GM19463 (cell line): ENCODE measurements at regions not wholly inside any gene's neighbourhood (a gene's known extent, or its start where the extent isn't known, plus 50 kb on each side); places are given as distances from the start of the nearest gene placed in this dataset.

Source experiments
- ATAC-seq: cut with Tn5 transposase; IDR thresholded peaks from one replicate; pipeline ENCODE4 v1.9.1; 2021; ENCODE audit warnings: mild to moderate bottlenecking, moderate library complexity; ENCODE audit not compliant: unreplicated experiment

- ATAC-seq: no peak
These were observed 286.3 kb upstream of the ROBO2 start for GRCh38 chr3:76753599-76753998.

DNA sequence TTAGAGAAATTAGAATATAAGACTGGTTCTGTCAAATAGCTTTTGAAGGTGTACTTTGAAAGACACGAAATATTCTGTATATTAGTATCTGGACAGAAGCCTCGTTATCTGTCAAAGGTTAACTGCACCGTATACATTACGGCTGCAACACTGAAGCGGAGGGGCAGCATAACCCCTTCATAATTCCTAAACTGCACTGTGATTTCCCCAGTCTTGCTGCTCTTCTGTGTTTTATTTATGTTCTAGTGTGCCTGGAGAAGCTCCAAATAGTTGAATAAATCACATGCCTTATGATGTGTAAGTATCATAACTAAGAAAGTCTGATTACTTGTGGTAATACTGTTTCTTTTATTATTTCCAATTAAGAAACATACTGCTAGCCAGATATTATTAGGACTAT is 285.7 kb upstream of the ROBO2 start:
- no peak for ATAC-seq

DNA sequence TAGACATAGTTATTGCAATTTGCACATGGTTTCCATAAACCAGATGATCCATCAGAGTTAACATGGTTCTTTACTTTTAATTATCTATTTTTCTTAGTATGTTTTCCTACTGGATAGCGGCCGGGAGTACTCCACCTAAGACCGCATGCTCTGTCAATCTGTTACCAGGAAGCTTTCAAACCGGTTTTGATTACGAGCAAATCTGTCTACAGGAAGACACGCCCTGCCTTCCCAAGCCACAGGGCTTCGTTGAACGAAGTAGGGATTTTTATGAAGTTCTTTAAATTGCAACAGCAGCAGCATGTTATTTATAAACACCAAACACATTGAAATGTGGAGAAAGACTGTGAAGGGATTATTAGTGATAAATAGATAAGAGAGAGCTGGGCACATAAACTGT is 283.3 kb upstream of the ROBO2 start:
- ATAC-seq: no peak

- no peak for ATAC-seq
These were observed 279.6 kb upstream of the ROBO2 start for GRCh38 chr3:76760336-76760735.

DNA sequence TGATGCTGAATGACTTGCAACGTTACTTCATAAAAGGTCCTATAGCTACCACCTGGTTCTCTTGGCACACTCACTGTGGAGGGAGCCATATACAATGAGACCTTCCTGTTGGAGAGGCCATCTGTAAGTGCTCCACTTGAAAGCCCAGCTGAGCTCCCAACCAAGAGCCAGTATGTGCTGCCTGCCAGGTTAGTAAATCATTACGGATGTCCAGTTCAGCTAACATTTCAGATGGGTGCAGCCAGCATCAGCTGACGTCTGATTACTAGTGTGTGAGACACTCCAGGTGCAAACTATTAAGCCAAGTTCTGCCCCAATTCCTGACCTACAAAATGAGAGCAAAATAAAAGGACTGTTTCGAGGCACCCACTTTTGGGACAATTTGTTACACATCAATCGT is 274.4 kb upstream of the ROBO2 start:
- ATAC-seq: no peak

DNA sequence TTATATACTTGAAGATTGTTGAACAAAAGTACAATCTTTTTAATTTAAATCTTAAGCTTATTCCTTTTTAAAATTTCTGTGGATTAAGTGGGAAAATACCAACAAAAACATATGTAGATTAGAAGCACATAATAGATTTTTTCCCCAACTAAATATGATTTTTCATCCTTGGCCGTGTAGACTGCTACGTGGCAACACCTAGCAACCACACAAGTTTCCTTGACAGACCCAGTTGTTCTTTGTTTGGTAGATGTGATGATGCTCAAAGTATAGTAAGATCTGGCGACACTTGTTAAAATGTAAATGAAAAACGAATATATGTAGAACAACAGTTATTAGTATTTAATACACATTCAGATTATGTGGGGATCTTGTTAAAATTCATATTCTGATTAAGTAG is 271.0 kb upstream of the ROBO2 start:
- ATAC-seq: no peak

DNA sequence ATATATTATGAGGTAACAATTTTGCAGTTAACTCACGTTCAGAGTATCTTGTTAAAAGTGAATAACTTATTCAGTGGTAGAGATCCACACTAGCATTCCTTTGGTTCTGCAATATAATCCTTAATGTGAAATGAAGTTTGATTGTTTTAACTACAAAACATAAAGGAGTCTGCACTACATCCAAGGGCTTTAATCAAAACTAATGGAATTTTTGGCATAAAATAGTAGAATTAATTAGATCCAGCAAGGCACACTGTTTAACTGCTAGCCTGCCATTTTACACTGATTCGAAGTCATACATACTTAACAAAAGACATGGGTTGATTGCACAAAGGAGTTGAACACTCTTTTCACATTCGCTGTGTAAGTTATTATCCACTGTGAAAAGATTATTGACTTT is 263.0 kb upstream of the ROBO2 start:
- ATAC-seq: no peak

GRCh38 chr3:76788206-76788605 is 251.7 kb upstream of the ROBO2 start:
- no peak for ATAC-seq

- ATAC-seq: no peak
These were observed 250.7 kb upstream of the ROBO2 start for GRCh38 chr3:76789237-76789636.

DNA sequence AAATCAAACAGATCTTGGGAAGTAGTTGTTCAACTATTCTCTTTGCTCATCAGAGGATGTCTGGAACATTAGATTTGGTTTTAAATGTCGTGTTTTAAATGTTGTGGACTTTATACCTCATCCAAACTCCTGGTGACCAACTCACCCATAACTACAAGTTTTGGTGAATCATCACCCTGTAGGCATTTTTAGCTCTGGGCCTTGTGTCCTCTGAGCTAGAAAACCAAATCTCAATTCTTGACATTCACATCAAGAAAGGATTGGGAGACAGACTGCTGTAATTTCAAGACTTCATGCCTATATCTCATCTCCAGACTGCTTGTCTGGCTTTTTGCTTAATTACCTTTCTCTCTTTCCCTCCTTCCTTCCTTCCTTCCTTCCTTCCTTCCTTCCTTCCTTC is 228.5 kb upstream of the ROBO2 start:
- no peak for ATAC-seq

DNA sequence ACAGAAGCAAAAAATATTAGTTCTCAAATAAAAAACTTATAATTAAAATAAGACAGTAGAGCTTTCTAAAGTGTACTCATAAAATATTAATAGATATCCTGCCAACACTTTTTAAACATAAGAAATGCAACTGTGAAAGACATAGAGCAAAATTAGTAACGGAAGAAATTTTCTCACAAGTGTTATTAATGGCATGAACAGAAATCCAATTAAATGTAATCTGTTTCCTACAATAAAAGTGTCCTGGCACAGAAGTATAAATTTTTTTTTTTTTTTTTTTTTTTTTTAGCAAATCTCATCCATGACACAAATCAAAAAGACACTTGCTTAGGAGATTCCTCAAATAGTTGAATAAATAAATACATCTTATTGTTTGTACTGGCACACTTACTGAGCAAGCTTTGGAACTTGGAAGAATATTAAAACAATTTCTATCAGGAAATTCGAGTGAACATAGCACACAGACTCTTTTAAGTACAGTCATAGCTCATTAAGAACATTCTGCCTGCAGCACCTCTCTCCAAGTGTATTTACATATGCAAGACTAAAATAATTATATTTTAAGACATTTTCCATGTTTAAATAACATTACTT is 227.2 kb upstream of the ROBO2 start:
- ATAC-seq: no peak

GRCh38 chr3:76815561-76815960 is 224.3 kb upstream of the ROBO2 start:
- no peak for ATAC-seq

DNA sequence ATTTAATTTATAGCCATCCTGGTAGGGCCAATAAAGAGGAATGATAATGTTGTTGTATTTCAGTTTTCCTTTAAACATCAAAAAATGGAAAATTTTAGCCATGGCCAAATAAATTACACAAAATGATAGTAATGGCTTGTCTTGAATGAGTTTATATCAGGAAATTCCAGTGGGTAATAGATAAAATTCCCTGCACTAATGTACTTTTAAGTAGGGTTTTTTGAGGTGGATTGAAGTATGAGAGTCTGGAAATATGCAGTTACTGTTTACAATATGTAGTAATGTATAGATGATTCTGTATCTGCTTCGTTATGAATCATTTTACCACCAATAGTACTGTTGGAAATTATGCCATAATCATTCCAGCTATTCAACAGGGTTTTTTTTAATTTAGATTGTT is 219.4 kb upstream of the ROBO2 start:
- ATAC-seq: no peak

GRCh38 chr3:76824658-76825240 is 215.2 kb upstream of the ROBO2 start:
- ATAC-seq: no peak

DNA sequence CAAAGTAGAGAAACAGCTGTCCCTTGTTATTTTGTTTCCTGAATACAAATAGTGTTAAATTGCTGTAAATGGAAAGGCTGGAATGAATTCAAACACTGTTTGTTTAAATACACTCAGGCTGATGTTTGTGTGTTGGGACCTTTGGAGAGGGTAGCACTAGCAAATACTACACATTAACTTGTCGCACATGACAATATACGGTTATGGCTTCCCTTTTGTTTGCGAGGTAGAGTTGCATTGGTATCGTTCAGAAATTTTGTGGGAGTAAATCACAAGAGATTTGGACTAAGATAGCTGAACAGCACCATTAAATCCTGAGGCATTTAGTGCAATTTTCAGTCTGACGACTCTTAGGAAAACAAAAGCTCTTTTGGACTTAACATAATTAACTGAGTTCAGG is 213.0 kb upstream of the ROBO2 start:
- no peak for ATAC-seq

DNA sequence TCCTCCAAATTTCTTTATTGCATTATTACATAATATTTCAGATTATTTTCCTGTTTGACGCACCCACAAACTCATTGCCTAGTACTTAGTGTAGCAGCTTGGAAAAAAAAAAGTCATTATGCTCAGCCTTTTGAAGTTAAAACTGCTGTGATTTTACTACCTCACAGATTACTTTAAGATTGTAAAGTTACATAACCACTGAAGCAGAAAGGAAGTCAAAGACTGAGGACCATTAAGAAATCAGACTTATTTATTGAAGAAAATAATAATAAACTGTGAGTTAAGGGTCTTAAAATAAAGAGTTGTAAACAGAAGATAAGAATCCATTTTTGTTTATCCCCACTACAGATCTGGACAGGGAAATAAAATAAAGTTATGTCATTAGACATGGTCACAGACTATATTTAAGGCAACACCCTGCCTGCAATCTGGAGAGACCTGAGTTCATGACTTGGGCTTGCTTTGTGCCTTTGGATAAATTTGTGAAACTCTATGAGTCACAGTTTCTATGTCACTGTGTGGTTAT is 212.1 kb upstream of the ROBO2 start:
- ATAC-seq: no peak

- ATAC-seq: no peak
These were observed 205.2 kb upstream of the ROBO2 start for GRCh38 chr3:76834657-76835056.

- ATAC-seq: no peak
These were observed 198.2 kb upstream of the ROBO2 start for GRCh38 chr3:76841747-76842146.

DNA sequence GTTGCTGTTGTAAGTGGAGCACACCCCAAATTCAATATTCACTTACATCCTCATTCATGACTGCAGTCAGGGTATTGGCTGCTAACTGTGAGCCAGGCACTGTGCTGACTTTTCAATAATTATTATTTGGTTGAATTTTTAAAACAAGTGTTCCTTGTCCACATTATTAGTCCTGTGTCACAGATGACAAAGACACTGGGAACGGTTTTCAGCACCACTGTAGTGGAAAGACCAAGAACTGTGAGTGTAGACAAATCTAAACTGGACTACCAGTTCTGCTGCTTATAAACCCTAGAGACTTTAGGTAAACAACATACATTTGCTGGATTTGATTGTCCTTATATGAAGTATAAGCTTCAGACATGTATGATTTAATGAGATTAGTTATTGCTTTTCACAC is 197.7 kb upstream of the ROBO2 start:
- no peak for ATAC-seq

DNA sequence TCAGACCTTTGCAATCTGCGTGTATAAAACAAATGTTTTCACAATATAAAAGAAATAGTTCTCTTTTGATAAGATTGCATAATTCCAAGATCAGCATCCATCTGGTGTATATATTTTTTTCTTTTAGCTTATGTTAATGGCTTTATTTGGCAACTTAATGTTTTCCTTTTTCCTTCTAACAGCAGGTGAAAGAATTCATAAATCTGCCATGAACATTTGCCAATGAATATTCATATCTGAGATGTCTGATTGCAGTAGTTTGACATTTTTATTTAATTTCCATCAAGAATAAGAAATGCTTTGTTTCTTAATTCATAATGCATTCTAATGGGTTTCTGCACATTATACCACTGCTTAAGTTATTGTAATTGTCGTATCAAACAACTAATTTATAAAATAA is 184.4 kb upstream of the ROBO2 start:
- ATAC-seq: no peak

DNA sequence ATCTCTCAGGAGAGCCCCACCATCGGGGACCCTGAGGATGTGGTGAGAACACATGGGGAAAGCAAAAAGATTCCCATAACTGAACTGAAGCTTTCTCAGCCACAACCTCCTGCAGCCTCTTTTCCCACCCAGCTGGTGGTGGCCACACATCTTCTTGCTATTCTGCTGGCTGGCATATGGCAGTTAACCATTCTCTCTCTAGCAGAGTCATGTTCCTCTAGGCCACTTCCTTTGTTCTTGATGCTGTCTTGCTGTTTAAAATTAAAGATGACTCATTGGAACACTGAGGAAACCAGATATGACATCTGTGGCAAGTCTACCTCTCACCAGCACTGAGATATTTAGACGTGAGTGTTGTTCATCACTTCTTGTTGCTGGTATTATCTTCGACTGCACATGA is 180.3 kb upstream of the ROBO2 start:
- peak; percentile 76 for ATAC-seq

- no peak for ATAC-seq
These were observed 175.5 kb upstream of the ROBO2 start for GRCh38 chr3:76864355-76864754.
